ENCODE measurements at regions not wholly inside any gene's neighbourhood (a gene's known extent, or its start where the extent isn't known, plus 50 kb on each side); places are given as distances from the start of the nearest gene placed in this dataset.

DNA sequence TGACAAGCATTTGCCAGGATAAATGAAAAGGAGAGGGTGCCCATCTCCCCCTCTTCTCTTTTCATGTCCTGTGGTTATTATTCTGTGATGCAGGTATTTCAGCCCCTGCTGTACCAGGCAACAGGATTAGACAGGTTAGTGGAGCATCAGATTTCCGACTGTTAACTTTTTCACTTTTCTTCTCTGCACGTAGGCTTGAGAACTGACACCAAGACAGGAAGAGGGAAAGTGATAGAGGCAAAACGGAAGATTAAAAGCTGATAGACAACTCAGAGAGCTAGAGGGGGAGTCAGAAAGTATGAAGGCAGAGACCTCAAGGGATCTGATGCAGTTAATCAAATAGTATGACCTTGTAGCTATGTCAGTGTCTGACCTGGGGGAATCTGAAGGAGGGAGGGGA lies 132.8 kb downstream of the SOX9 start:
- TF ChIP-seq, protein P1, sequence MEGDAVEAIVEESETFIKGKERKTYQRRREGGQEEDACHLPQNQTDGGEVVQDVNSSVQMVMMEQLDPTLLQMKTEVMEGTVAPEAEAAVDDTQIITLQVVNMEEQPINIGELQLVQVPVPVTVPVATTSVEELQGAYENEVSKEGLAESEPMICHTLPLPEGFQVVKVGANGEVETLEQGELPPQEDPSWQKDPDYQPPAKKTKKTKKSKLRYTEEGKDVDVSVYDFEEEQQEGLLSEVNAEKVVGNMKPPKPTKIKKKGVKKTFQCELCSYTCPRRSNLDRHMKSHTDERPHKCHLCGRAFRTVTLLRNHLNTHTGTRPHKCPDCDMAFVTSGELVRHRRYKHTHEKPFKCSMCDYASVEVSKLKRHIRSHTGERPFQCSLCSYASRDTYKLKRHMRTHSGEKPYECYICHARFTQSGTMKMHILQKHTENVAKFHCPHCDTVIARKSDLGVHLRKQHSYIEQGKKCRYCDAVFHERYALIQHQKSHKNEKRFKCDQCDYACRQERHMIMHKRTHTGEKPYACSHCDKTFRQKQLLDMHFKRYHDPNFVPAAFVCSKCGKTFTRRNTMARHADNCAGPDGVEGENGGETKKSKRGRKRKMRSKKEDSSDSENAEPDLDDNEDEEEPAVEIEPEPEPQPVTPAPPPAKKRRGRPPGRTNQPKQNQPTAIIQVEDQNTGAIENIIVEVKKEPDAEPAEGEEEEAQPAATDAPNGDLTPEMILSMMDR (conservative IDR thresholded peaks at IDR 0.05; ENCODE audit: low read depth, low read length), result no peak
- no peak for TF ChIP-seq EZH2 (IDR thresholded peaks at IDR 0.05; ENCODE audit: borderline replicate concordance, low read depth, low read length, poor library complexity, severe bottlenecking)

All from A673 (cell line).